Upper lobe of right lung (tissue), 1 donor: ENCODE measurements at regions not wholly inside any gene's neighbourhood (a gene's known extent, or its start where the extent isn't known, plus 50 kb on each side); places are given as distances from the start of the nearest gene placed in this dataset.

Experiments used
- ATAC-seq: fragments of 200-7000 bp; cut with Tn5 transposase; one replicate; pipeline ENCODE4 v1.9.1; 2020; ENCODE audit warnings: mild to moderate bottlenecking, moderate library complexity
- DNase-seq: peaks from one replicate; pipeline ENCODE4 v3.0.0-alpha.2; 2020
- H3K27ac ChIP-seq: fragments of 200-600 bp; one replicate; pipeline ENCODE4 v1.8.0; 2022
- H3K27me3 ChIP-seq: fragments of 200-600 bp; one replicate; pipeline ENCODE4 v1.8.0; 2022; ENCODE audit warnings: mild to moderate bottlenecking
- H3K36me3 ChIP-seq: fragments of 200-600 bp; one replicate; pipeline ENCODE4 v1.8.0; 2022
- H3K4me1 ChIP-seq: fragments of 200-600 bp; one replicate; pipeline ENCODE4 v1.8.0; 2022
- H3K4me3 ChIP-seq: fragments of 200-600 bp; one replicate; pipeline ENCODE4 v1.8.0; 2022; ENCODE audit warnings: mild to moderate bottlenecking
- H3K9me3 ChIP-seq: fragments of 200-600 bp; one replicate; pipeline ENCODE4 v1.8.0; 2022
- CTCF ChIP-seq: fragments of 200-600 bp; IDR thresholded peaks from one replicate; pipeline ENCODE4 v1.8.0; 2022; ENCODE audit warnings: antibody characterized with exemption
- intact Hi-C: fragments of 100-400 bp; cut with DNase I; formaldehyde crosslinking; loops from one replicate; pipeline ENCODE4 v1.11.0; 2022
- donor health status: DM: no; HTN: yes; CAD: no; lungs with severe emphysema.

GRCh38 chr22:35014812-35015211, 51.1 kb upstream of the ISX start:
- Histone ChIP-seq H3K27ac (no peak overlapping the region), H3K36me3 (no peaks in the 10 kb centered on the region), H3K4me1 (no peaks in the 10 kb centered on the region), H3K4me3 (no peak overlapping the region), H3K27me3 (no peaks in the 10 kb centered on the region), H3K9me3 (no peaks in the 10 kb centered on the region)
- TF ChIP-seq CTCF, result no peak
- ATAC-seq (no peak), DNase-seq (no peak)
- intact Hi-C loops, result no loop called here
